ENCODE measurements at regions not wholly inside any gene's neighbourhood (a gene's known extent, or its start where the extent isn't known, plus 50 kb on each side); places are given as distances from the start of the nearest gene placed in this dataset.

DNA sequence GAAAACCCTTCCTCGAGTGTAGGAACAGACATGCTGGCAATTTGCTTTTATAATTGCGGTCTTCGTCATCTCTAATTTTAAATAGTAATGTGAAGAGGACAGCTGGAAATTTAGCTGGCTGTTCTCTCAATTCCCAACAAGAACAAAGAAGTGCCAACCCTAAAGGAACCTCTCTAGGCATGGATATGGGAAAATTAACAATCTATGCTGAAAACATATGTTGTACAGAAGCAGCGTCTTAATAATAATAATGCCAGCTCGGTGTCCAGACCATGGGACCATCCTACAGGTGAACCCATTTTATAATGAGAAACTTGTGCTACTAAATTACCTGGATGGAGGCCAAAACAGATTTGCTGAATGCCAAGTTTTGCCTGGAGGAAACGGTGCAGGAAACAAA, 641.4 kb upstream of the MGMT start:
- TF ChIP-seq, protein P1, sequence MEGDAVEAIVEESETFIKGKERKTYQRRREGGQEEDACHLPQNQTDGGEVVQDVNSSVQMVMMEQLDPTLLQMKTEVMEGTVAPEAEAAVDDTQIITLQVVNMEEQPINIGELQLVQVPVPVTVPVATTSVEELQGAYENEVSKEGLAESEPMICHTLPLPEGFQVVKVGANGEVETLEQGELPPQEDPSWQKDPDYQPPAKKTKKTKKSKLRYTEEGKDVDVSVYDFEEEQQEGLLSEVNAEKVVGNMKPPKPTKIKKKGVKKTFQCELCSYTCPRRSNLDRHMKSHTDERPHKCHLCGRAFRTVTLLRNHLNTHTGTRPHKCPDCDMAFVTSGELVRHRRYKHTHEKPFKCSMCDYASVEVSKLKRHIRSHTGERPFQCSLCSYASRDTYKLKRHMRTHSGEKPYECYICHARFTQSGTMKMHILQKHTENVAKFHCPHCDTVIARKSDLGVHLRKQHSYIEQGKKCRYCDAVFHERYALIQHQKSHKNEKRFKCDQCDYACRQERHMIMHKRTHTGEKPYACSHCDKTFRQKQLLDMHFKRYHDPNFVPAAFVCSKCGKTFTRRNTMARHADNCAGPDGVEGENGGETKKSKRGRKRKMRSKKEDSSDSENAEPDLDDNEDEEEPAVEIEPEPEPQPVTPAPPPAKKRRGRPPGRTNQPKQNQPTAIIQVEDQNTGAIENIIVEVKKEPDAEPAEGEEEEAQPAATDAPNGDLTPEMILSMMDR (IDR thresholded peaks at IDR 0.05) = no peak
- no peak for TF ChIP-seq EP300 (IDR thresholded peaks at IDR 0.05; ENCODE audit: borderline replicate concordance in 1 of 2, low read depth in 1 of 2, low read length in 1 of 2)
- TF ChIP-seq SMC3 (IDR thresholded peaks at IDR 0.05; ENCODE audit: low read depth, low read length) = no peak
- TF ChIP-seq, protein P2, sequence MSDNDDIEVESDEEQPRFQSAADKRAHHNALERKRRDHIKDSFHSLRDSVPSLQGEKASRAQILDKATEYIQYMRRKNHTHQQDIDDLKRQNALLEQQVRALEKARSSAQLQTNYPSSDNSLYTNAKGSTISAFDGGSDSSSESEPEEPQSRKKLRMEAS (IDR thresholded peaks at IDR 0.05; ENCODE audit: low read depth) = no peak
- no peak for TF ChIP-seq GABPA (IDR thresholded peaks at IDR 0.05; ENCODE audit: low read depth)
- TF ChIP-seq TAF1 (IDR thresholded peaks at IDR 0.05; ENCODE audit: borderline replicate concordance, low read depth, low read length) = no peak
- TF ChIP-seq, protein P3, sequence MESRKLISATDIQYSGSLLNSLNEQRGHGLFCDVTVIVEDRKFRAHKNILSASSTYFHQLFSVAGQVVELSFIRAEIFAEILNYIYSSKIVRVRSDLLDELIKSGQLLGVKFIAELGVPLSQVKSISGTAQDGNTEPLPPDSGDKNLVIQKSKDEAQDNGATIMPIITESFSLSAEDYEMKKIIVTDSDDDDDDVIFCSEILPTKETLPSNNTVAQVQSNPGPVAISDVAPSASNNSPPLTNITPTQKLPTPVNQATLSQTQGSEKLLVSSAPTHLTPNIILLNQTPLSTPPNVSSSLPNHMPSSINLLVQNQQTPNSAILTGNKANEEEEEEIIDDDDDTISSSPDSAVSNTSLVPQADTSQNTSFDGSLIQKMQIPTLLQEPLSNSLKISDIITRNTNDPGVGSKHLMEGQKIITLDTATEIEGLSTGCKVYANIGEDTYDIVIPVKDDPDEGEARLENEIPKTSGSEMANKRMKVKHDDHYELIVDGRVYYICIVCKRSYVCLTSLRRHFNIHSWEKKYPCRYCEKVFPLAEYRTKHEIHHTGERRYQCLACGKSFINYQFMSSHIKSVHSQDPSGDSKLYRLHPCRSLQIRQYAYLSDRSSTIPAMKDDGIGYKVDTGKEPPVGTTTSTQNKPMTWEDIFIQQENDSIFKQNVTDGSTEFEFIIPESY (IDR thresholded peaks at IDR 0.05; ENCODE audit: borderline replicate concordance, low read depth) = no peak
- TF ChIP-seq POLR2AphosphoS5 (IDR thresholded peaks at IDR 0.05; ENCODE audit: low read depth, low read length) = no peak
- TF ChIP-seq, protein P4, sequence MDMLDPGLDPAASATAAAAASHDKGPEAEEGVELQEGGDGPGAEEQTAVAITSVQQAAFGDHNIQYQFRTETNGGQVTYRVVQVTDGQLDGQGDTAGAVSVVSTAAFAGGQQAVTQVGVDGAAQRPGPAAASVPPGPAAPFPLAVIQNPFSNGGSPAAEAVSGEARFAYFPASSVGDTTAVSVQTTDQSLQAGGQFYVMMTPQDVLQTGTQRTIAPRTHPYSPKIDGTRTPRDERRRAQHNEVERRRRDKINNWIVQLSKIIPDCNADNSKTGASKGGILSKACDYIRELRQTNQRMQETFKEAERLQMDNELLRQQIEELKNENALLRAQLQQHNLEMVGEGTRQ (IDR thresholded peaks at IDR 0.05; ENCODE audit: borderline replicate concordance, low read depth, low read length) = no peak
- no peak for TF ChIP-seq YY1 (IDR thresholded peaks at IDR 0.05; ENCODE audit: low read depth)
- TF ChIP-seq MXI1 (IDR thresholded peaks at IDR 0.05; ENCODE audit: low read depth, low read length) = no peak
- TF ChIP-seq, protein P5, sequence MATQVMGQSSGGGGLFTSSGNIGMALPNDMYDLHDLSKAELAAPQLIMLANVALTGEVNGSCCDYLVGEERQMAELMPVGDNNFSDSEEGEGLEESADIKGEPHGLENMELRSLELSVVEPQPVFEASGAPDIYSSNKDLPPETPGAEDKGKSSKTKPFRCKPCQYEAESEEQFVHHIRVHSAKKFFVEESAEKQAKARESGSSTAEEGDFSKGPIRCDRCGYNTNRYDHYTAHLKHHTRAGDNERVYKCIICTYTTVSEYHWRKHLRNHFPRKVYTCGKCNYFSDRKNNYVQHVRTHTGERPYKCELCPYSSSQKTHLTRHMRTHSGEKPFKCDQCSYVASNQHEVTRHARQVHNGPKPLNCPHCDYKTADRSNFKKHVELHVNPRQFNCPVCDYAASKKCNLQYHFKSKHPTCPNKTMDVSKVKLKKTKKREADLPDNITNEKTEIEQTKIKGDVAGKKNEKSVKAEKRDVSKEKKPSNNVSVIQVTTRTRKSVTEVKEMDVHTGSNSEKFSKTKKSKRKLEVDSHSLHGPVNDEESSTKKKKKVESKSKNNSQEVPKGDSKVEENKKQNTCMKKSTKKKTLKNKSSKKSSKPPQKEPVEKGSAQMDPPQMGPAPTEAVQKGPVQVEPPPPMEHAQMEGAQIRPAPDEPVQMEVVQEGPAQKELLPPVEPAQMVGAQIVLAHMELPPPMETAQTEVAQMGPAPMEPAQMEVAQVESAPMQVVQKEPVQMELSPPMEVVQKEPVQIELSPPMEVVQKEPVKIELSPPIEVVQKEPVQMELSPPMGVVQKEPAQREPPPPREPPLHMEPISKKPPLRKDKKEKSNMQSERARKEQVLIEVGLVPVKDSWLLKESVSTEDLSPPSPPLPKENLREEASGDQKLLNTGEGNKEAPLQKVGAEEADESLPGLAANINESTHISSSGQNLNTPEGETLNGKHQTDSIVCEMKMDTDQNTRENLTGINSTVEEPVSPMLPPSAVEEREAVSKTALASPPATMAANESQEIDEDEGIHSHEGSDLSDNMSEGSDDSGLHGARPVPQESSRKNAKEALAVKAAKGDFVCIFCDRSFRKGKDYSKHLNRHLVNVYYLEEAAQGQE (IDR thresholded peaks at IDR 0.05; ENCODE audit: low read depth, low read length) = no peak
- TF ChIP-seq GATA2 (CRISPR knock-in tag; IDR thresholded peaks at IDR 0.05) = no peak
- TF ChIP-seq RAD21 (IDR thresholded peaks at IDR 0.05; ENCODE audit: low read length) = no peak
